Upper lobe of right lung (tissue), 1 donor: ENCODE measurements at regions not wholly inside any gene's neighbourhood (a gene's known extent, or its start where the extent isn't known, plus 50 kb on each side); places are given as distances from the start of the nearest gene placed in this dataset.

Source experiments
- ATAC-seq: fragments of 200-7000 bp; cut with Tn5 transposase; one replicate; pipeline ENCODE4 v1.9.1; 2020; ENCODE audit warnings: mild to moderate bottlenecking, moderate library complexity
- DNase-seq: peaks from one replicate; pipeline ENCODE4 v3.0.0-alpha.2; 2020
- H3K27ac ChIP-seq: fragments of 200-600 bp; one replicate; pipeline ENCODE4 v1.8.0; 2022
- H3K27me3 ChIP-seq: fragments of 200-600 bp; one replicate; pipeline ENCODE4 v1.8.0; 2022; ENCODE audit warnings: mild to moderate bottlenecking
- H3K36me3 ChIP-seq: fragments of 200-600 bp; one replicate; pipeline ENCODE4 v1.8.0; 2022
- H3K4me1 ChIP-seq: fragments of 200-600 bp; one replicate; pipeline ENCODE4 v1.8.0; 2022
- H3K4me3 ChIP-seq: fragments of 200-600 bp; one replicate; pipeline ENCODE4 v1.8.0; 2022; ENCODE audit warnings: mild to moderate bottlenecking
- H3K9me3 ChIP-seq: fragments of 200-600 bp; one replicate; pipeline ENCODE4 v1.8.0; 2022
- CTCF ChIP-seq: fragments of 200-600 bp; IDR thresholded peaks from one replicate; pipeline ENCODE4 v1.8.0; 2022; ENCODE audit warnings: antibody characterized with exemption
- intact Hi-C: fragments of 100-400 bp; cut with DNase I; formaldehyde crosslinking; loops from one replicate; pipeline ENCODE4 v1.11.0; 2022
- donor health status: DM: no; HTN: yes; CAD: no; lungs with severe emphysema.

- ATAC-seq (no peak), DNase-seq (no peak)
- no peaks in the 10 kb centered on the region for H3K27me3 ChIP-seq
- H3K4me3 ChIP-seq = no peak overlapping the region
- H3K36me3 ChIP-seq = no peaks in the 10 kb centered on the region
- no peaks in the 10 kb centered on the region for H3K9me3 ChIP-seq
- intact Hi-C loops = no loop called here
- no peak for TF ChIP-seq CTCF
- no peaks in the 10 kb centered on the region for H3K4me1 ChIP-seq
- H3K27ac ChIP-seq = no peak overlapping the region
Observed at GRCh38 chr20:55730321-55730720, 275.0 kb downstream of the CBLN4 start.

GRCh38 chr20:55714736-55715135 lies 290.6 kb downstream of the CBLN4 start:
- no peak overlapping the region for H3K4me3 ChIP-seq
- TF ChIP-seq CTCF = no peak
- intact Hi-C loops = no loop called here
- no peaks in the 10 kb centered on the region for H3K4me1 ChIP-seq
- no peak overlapping the region for H3K27ac ChIP-seq
- ATAC-seq = no peak
- no peaks in the 10 kb centered on the region for H3K27me3 ChIP-seq
- no peak for DNase-seq
- no peaks in the 10 kb centered on the region for H3K36me3 ChIP-seq
- no peaks in the 10 kb centered on the region for H3K9me3 ChIP-seq

GRCh38 chr20:55714082-55714481 lies 291.2 kb downstream of the CBLN4 start:
- intact Hi-C loops = no loop called here
- no peak overlapping the region for H3K4me3 ChIP-seq
- no peaks in the 10 kb centered on the region for H3K4me1 ChIP-seq
- H3K27ac ChIP-seq = no peak overlapping the region
- H3K36me3 ChIP-seq = no peaks in the 10 kb centered on the region
- no peak for TF ChIP-seq CTCF
- DNase-seq (no peak), ATAC-seq (no peak)
- H3K9me3 ChIP-seq = no peaks in the 10 kb centered on the region
- H3K27me3 ChIP-seq = no peaks in the 10 kb centered on the region

GRCh38 chr20:55704458-55704857 lies 300.9 kb downstream of the CBLN4 start:
- TF ChIP-seq CTCF = no peak
- no peaks in the 10 kb centered on the region for H3K9me3 ChIP-seq

GRCh38 chr20:55701467-55701866 lies 303.9 kb downstream of the CBLN4 start:
- no peak for TF ChIP-seq CTCF
- intact Hi-C loops = loop anchor here (5.0 kb wide), 1 partner anchor 121 kb away; no protein-coding TSS in a partner anchor
- ATAC-seq = no peak
- no peaks in the 10 kb centered on the region for H3K27me3 ChIP-seq
- no peak overlapping the region for H3K27ac ChIP-seq
- no peaks in the 10 kb centered on the region for H3K36me3 ChIP-seq
- no peak for DNase-seq
- no peaks in the 10 kb centered on the region for H3K4me1 ChIP-seq
- H3K4me3 ChIP-seq = no peak overlapping the region
- no peaks in the 10 kb centered on the region for H3K9me3 ChIP-seq

More at GRCh38 chr20:55704458-55704857, 300.9 kb downstream of the CBLN4 start:
- H3K4me3 ChIP-seq = no peak overlapping the region
- DNase-seq (no peak), ATAC-seq (no peak)
- H3K4me1 ChIP-seq = no peaks in the 10 kb centered on the region
- no peaks in the 10 kb centered on the region for H3K27me3 ChIP-seq
- H3K27ac ChIP-seq = no peak overlapping the region
- intact Hi-C loops = loop anchor here (5.0 kb wide), 1 partner anchor 118 kb away; no protein-coding TSS in a partner anchor
- H3K36me3 ChIP-seq = no peaks in the 10 kb centered on the region

- Histone ChIP-seq H3K27ac (no peak overlapping the region), H3K4me3 (no peak overlapping the region), H3K27me3 (no peaks in the 10 kb centered on the region), H3K4me1 (no peaks in the 10 kb centered on the region), H3K36me3 (no peaks in the 10 kb centered on the region), H3K9me3 (no peaks in the 10 kb centered on the region)
- TF ChIP-seq CTCF = no peak
- DNase-seq (no peak), ATAC-seq (no peak)
- intact Hi-C loops = no loop called here
Observed at GRCh38 chr20:55696520-55696919, 308.8 kb downstream of the CBLN4 start.
